ENCODE measurements at regions not wholly inside any gene's neighbourhood (a gene's known extent, or its start where the extent isn't known, plus 50 kb on each side); places are given as distances from the start of the nearest gene placed in this dataset.

GRCh38 chr5:60257596-60258271 is 364.2 kb upstream of the PDE4D start:
- Histone ChIP-seq H3K27me3 (no peaks in the 10 kb centered on the region), H3K27ac (no peak overlapping the region), H3K4me3 (no peak overlapping the region), H3K4me1 (no peaks in the 10 kb centered on the region), H3K9me3 (no peaks in the 10 kb centered on the region), H3K36me3 (no peaks in the 10 kb centered on the region)
- in situ Hi-C loops (cut with MboI; ENCODE audit: low pct_ligation_motif_present in 1 of 4, low pct_unique_long_range_greater_than_20kb in 1 of 4, low sequenced_read_pairs in 3 of 4) (no loop called here), intact Hi-C loops (cut with DNase I; ENCODE audit: low total_unique reads) (no loop called here)
- WGBS, 2 donors (ENCODE audit: low coverage in 1 of 2): 71 to 79% methylated on average over 4 to 5 of the region's 5 CpGs
- DNase-seq: no peak
- TF ChIP-seq POLR2A (IDR thresholded peaks at IDR 0.05): no peak
- no peak for TF ChIP-seq CTCF (IDR thresholded peaks at IDR 0.05)
- no peak for TF ChIP-seq EP300 (IDR thresholded peaks at IDR 0.05; ENCODE audit: low read depth)
- no peak for TF ChIP-seq POLR2AphosphoS5 (IDR thresholded peaks at IDR 0.05)

GRCh38 chr5:60256546-60256945 is 363.0 kb upstream of the PDE4D start:
- Histone ChIP-seq H3K36me3 (no peaks in the 10 kb centered on the region), H3K27me3 (no peaks in the 10 kb centered on the region), H3K4me1 (no peaks in the 10 kb centered on the region), H3K27ac (no peak overlapping the region), H3K9me3 (no peaks in the 10 kb centered on the region), H3K4me3 (no peak overlapping the region)
- WGBS, 2 donors (ENCODE audit: low coverage in 1 of 2): 77 to 93% methylated on average over 2 of the region's 2 CpGs
- intact Hi-C loops (cut with DNase I; ENCODE audit: low total_unique reads): no loop called here
- in situ Hi-C loops (cut with MboI; ENCODE audit: low pct_ligation_motif_present in 1 of 4, low pct_unique_long_range_greater_than_20kb in 1 of 4, low sequenced_read_pairs in 3 of 4): no loop called here
- no peak for DNase-seq
- TF ChIP-seq POLR2AphosphoS5 (IDR thresholded peaks at IDR 0.05) (no peak), EP300 (IDR thresholded peaks at IDR 0.05; ENCODE audit: low read depth) (no peak), POLR2A (IDR thresholded peaks at IDR 0.05) (no peak), CTCF (IDR thresholded peaks at IDR 0.05) (no peak)

GRCh38 chr5:60248901-60249300 is 355.4 kb upstream of the PDE4D start:
- Histone ChIP-seq H3K27me3 (no peaks in the 10 kb centered on the region), H3K4me3 (no peak overlapping the region), H3K4me1 (no peaks in the 10 kb centered on the region), H3K27ac (no peak overlapping the region), H3K9me3 (no peaks in the 10 kb centered on the region), H3K36me3 (no peaks in the 10 kb centered on the region)
- intact Hi-C loops (cut with DNase I; ENCODE audit: low total_unique reads): no loop called here
- 27 to 80% methylated on average over 1 of the region's 1 CpG for WGBS, 2 donors (ENCODE audit: low coverage in 1 of 2)
- DNase-seq: no peak
- in situ Hi-C loops (cut with MboI; ENCODE audit: low pct_ligation_motif_present in 1 of 4, low pct_unique_long_range_greater_than_20kb in 1 of 4, low sequenced_read_pairs in 3 of 4): no loop called here
- no peak for TF ChIP-seq POLR2A (IDR thresholded peaks at IDR 0.05)
- TF ChIP-seq CTCF (IDR thresholded peaks at IDR 0.05): no peak
- TF ChIP-seq EP300 (IDR thresholded peaks at IDR 0.05; ENCODE audit: low read depth): no peak
- no peak for TF ChIP-seq POLR2AphosphoS5 (IDR thresholded peaks at IDR 0.05)

GRCh38 chr5:60243713-60244112 is 350.2 kb upstream of the PDE4D start:
- no peaks in the 10 kb centered on the region for H3K36me3 ChIP-seq
- H3K4me1 ChIP-seq: no peaks in the 10 kb centered on the region
- 50 to 54% methylated on average over 1 of the region's 1 CpG for WGBS, 2 donors (ENCODE audit: low coverage in 1 of 2)
- no peak overlapping the region for H3K27ac ChIP-seq
- intact Hi-C loops (cut with DNase I; ENCODE audit: low total_unique reads): no loop called here
- DNase-seq: no peak
- H3K9me3 ChIP-seq: no peaks in the 10 kb centered on the region
- H3K27me3 ChIP-seq: no peaks in the 10 kb centered on the region
- in situ Hi-C loops (cut with MboI; ENCODE audit: low pct_ligation_motif_present in 1 of 4, low pct_unique_long_range_greater_than_20kb in 1 of 4, low sequenced_read_pairs in 3 of 4): no loop called here
- H3K4me3 ChIP-seq: no peak overlapping the region
- TF ChIP-seq POLR2A (IDR thresholded peaks at IDR 0.05) (no peak), POLR2AphosphoS5 (IDR thresholded peaks at IDR 0.05) (no peak), EP300 (IDR thresholded peaks at IDR 0.05; ENCODE audit: low read depth) (no peak), CTCF (IDR thresholded peaks at IDR 0.05) (no peak)

Data from transverse colon (tissue), 4 donors.